Activated B cell treated with CpG ODN at 0.5 μM for 24 hours (primary cell): ENCODE measurements at regions not wholly inside any gene's neighbourhood (a gene's known extent, or its start where the extent isn't known, plus 50 kb on each side); places are given as distances from the start of the nearest gene placed in this dataset.

Source experiments
- ATAC-seq: fragments of 200-7000 bp; cut with Tn5 transposase; one replicate; pipeline ENCODE4 v1.10.0; 2021; ENCODE audit warnings: low read depth, mild to moderate bottlenecking, moderate library complexity
- CTCF ChIA-PET: fragments of 350-600 bp; sonication (Branson Sonifier 250); formaldehyde crosslinking; loops from one replicate; lab custom pipeline; 2021; ENCODE audit warnings: antibody characterized with exemption; lab: Charles Lee
- POLR2A ChIA-PET: fragments of 350-600 bp; sonication (Branson Sonifier 250); formaldehyde crosslinking; loops from one replicate; lab custom pipeline; 2021; ENCODE audit warnings: antibody characterized with exemption; lab: Charles Lee
- DNase-seq: peaks from one replicate; pipeline ENCODE4 v3.0.0; 2022
- H3K27ac Mint-ChIP-seq: one replicate; pipeline ENCODE4 v1.8.0; 2020; ENCODE audit warnings: mixed read lengths
- H3K27me3 Mint-ChIP-seq: one replicate; pipeline ENCODE4 v1.8.0; 2021; ENCODE audit warnings: mixed read lengths
- H3K36me3 Mint-ChIP-seq: one replicate; pipeline ENCODE4 v1.8.0; 2021; ENCODE audit warnings: low read depth, mixed read lengths
- H3K4me1 Mint-ChIP-seq: one replicate; pipeline ENCODE4 v1.8.0; 2021; ENCODE audit warnings: mixed read lengths
- H3K4me3 Mint-ChIP-seq: one replicate; pipeline ENCODE4 v1.8.0; 2020; ENCODE audit warnings: mild to moderate bottlenecking, mixed read lengths
- H3K9me3 Mint-ChIP-seq: one replicate; pipeline ENCODE4 v1.8.0; 2020; ENCODE audit warnings: mixed read lengths
- CTCF ChIP-seq: fragments of 200-600 bp; IDR thresholded peaks from one replicate; pipeline ENCODE4 v1.8.0; 2022; ENCODE audit warnings: antibody characterized with exemption, mild to moderate bottlenecking
- intact Hi-C: fragments of 100-400 bp; cut with micrococcal nuclease; formaldehyde crosslinking; loops from one replicate; pipeline ENCODE4 v1.15.1; 2024

- H3K27ac Mint-ChIP-seq = no peak overlapping the region
- H3K9me3 Mint-ChIP-seq = no peaks in the 10 kb centered on the region
- no peak for DNase-seq
- POLR2A ChIA-PET = no interaction called here
- no peaks in the 10 kb centered on the region for H3K36me3 Mint-ChIP-seq
- no peak for TF ChIP-seq CTCF
- CTCF ChIA-PET = no interaction called here
- H3K4me1 Mint-ChIP-seq = no peaks in the 10 kb centered on the region
- no peak for ATAC-seq
- no peak overlapping the region for H3K4me3 Mint-ChIP-seq
- intact Hi-C loops = no loop called here
- no peaks in the 10 kb centered on the region for H3K27me3 Mint-ChIP-seq
These were observed 129.0 kb downstream of the SPCS3 start for GRCh38 chr4:176448761-176449160.

GRCh38 chr4:176451443-176451842, 131.7 kb downstream of the SPCS3 start:
- TF ChIP-seq CTCF = no peak
- Mint-ChIP-seq H3K4me1 (no peaks in the 10 kb centered on the region), H3K27ac (no peak overlapping the region), H3K36me3 (no peaks in the 10 kb centered on the region), H3K9me3 (peaks cover under 1% of the 10 kb centered on the region), H3K27me3 (no peaks in the 10 kb centered on the region), H3K4me3 (no peak overlapping the region)
- intact Hi-C loops = no loop called here
- ChIA-PET POLR2A (no interaction called here), CTCF (no interaction called here)
- DNase-seq (no peak), ATAC-seq (no peak)

GRCh38 chr4:176453079-176453478, 133.3 kb downstream of the SPCS3 start:
- intact Hi-C loops = no loop called here
- Mint-ChIP-seq H3K4me3 (no peak overlapping the region), H3K9me3 (peaks cover 2% of the 10 kb centered on the region), H3K27me3 (no peaks in the 10 kb centered on the region), H3K4me1 (no peaks in the 10 kb centered on the region), H3K27ac (no peak overlapping the region), H3K36me3 (no peaks in the 10 kb centered on the region)
- CTCF ChIA-PET = no interaction called here
- DNase-seq = no peak
- POLR2A ChIA-PET = no interaction called here
- no peak for ATAC-seq
- no peak for TF ChIP-seq CTCF

- ATAC-seq (no peak), DNase-seq (no peak)
- no peaks in the 10 kb centered on the region for H3K4me1 Mint-ChIP-seq
- H3K27ac Mint-ChIP-seq = no peak overlapping the region
- no peaks in the 10 kb centered on the region for H3K36me3 Mint-ChIP-seq
- H3K4me3 Mint-ChIP-seq = no peak overlapping the region
- no peak for TF ChIP-seq CTCF
- CTCF ChIA-PET = no interaction called here
- POLR2A ChIA-PET = no interaction called here
- intact Hi-C loops = no loop called here
- H3K9me3 Mint-ChIP-seq = peaks cover 2% of the 10 kb centered on the region
- no peaks in the 10 kb centered on the region for H3K27me3 Mint-ChIP-seq
These were observed 133.9 kb downstream of the SPCS3 start for GRCh38 chr4:176453658-176454057.

- no peaks in the 10 kb centered on the region for H3K4me1 Mint-ChIP-seq
- ChIA-PET CTCF (no interaction called here), POLR2A (no interaction called here)
- H3K9me3 Mint-ChIP-seq = peaks cover 3% of the 10 kb centered on the region
- H3K4me3 Mint-ChIP-seq = no peak overlapping the region
- no peak for DNase-seq
- peaks cover 2% of the 10 kb centered on the region for H3K27me3 Mint-ChIP-seq
- ATAC-seq = no peak
- TF ChIP-seq CTCF = no peak
- H3K27ac Mint-ChIP-seq = no peak overlapping the region
- intact Hi-C loops = no loop called here
- H3K36me3 Mint-ChIP-seq = no peaks in the 10 kb centered on the region
These were observed 145.0 kb downstream of the SPCS3 start for GRCh38 chr4:176464748-176465147.
